Colon (tissue), 2 donors: ENCODE measurements at regions not wholly inside any gene's neighbourhood (a gene's known extent, or its start where the extent isn't known, plus 50 kb on each side); places are given as distances from the start of the nearest gene placed in this dataset.
"Not testable (repeated sequence)": the region's sequence is repeated elsewhere in the genome, so short reads cannot be mapped to it uniquely, and the experiment has no call there.

Experiments used
- FAIRE-seq: peaks from 2 replicates; lab custom pipeline; 2012; peaks lifted over from hg19 to GRCh38; lab: Jason Lieb, UNC
- donor health status: control.
- donor health status: control.

DNA sequence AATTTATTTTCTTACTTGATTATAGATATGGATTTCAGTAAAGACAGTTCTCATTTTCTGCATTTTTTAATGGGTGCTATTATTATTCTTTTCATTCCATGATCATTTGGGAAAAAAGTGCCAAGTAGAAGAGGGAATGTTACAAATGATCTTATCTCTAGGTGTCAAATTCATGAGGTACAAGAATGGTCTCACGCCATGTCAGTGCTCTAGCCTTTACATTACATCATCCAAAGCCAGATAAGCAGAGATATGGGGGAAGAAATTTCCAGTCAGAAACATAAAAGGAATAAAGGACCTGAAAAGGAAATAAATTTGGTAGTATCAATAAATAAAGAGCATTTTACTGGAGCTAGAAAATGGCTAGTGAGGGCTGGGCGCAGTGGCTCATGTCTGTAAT lies 1544.2 kb upstream of the CDH6 start:
- FAIRE-seq = no peak

GRCh38 chr5:29642601-29643000 lies 1550.9 kb upstream of the CDH6 start:
- FAIRE-seq = no peak

DNA sequence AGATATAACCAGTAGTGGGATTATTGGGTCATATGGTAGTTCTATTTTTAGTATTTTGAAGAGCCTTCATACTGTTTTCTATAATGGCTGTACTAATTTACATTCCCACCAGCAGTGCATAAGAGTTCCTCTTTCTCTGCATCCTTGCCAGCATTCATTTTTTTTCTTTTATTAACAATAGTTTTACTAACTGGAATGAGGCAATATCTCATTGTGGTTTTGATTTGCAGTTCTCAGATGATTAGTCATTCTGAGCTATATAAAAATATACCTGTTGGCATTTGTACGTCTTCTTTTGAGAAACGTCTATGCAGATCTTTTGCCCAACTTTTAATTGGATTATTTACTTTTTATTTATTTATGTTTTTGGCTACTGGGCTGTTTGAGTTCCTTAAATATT lies 1579.3 kb upstream of the CDH6 start:
- no peak for FAIRE-seq

- no peak for FAIRE-seq
Measured at GRCh38 chr5:29588236-29588635, 1605.2 kb upstream of the CDH6 start.

DNA sequence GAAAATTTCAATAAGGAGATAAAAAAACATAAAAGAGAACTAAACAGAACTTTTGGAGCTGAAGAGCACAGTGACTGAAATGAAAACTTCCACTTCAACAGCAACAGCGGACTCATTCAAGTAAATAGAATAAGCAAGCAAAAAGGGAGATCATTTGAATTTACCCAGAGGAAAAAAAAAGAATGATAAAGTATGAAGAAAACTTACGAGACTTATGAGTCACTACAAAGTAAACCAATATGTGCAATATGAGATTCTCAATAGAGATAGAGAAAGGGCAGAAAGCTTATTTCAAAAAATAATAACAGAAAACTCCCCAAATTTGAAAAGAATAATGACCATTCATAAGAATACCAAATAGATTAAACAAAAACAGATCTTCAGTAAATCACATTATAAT lies 1605.7 kb upstream of the CDH6 start:
- no peak for FAIRE-seq

DNA sequence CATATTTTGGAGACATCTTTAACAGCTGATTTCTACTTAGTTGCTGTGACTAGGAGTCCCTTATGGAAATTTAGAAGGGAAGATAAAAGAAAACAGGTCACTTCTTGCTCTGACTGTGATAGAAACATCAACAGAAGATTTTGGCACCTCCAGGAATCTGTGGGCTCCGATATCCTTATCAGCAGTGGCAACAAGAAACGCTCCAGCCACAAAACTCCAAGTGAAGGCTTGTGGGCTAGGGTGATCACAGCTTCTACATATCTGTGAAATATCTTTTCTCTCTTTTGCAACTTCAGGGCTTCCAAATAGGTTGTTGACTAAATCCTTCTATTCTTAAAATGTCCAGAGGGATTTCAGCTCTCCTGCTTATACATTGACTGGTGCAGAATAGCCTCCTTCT lies 1625.5 kb upstream of the CDH6 start:
- no peak for FAIRE-seq

DNA sequence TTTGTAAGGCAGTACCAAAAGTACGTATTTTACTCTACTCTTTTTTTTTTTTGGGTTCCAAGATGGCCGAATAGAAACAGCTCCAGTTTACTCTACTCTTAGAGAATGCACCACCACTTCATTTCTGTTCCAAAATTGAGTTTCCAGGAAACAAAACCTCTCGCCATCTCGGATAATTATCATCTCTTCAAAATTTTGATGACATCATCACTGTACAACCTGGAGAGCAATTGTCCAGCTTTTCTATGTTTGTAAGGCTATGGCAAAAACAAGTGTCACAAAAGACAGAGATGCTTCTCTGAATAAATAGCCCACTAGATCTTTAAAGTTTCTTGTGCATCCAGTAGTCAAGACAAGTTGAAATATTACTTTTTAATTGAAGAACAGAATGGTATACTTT lies 1631.9 kb upstream of the CDH6 start:
- FAIRE-seq = no peak

GRCh38 chr5:29550523-29550922 lies 1643.0 kb upstream of the CDH6 start:
- no peak for FAIRE-seq

DNA sequence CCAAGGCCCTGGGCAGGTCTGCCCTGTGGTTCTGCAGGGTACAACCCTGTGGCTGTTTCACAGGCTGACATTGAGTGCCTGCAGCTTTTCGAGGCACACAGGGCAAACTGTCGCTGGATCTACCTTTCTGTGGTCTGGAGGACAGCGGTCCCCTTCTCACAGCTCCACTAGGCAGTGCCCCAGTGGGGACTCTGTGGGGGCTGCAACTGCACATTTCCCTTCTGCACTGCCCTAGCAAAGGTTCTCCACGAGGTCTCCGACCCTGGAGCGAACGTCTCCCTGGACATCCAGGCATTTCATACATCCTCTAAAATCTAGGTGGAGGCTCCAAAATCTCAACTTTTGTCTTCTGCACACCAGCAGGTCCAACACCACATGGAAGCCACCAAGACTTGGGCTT lies 1645.2 kb upstream of the CDH6 start:
- no peak for FAIRE-seq

GRCh38 chr5:29547236-29547865 lies 1646.1 kb upstream of the CDH6 start:
- no peak for FAIRE-seq

DNA sequence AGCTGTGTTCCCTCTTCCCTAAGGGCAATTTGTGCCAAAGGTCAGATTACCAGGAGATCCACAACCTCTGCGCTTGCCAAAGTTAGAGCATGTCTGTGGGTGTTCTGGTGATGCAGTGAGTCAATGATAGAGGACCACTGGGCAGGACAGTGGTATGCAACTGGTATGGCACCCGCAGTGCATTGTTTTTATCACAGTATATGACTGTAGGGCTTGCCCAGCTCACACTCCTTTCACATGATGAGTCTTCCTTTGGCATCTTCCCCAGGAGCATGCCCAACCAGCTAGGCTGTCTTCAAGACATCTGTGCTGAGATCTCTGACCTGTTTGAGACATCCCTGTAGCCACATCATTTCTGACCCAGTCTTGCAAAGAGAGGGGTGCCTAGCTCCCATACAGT lies 1650.0 kb upstream of the CDH6 start:
- FAIRE-seq = no peak

GRCh38 chr5:29524227-29524626 lies 1669.3 kb upstream of the CDH6 start:
- FAIRE-seq = no peak

DNA sequence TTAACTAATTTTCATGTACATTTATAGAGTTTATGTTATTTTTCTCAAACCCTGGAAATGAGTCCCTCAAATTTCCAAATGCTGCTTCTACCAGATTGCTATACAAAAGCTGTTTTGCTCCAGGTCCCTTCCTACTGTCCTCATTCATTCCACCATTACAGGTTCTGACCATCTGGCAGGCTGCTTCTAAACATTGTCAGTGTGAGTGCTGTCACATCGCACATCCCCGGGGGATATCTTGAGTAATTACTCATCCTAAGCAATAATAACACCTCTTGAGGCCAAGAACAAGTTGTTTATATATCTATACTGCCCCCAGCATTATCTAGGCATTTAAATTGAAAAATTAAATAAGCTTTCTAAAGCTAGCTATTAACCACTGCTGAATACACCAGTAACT lies 1675.3 kb upstream of the CDH6 start:
- FAIRE-seq = no peak

- FAIRE-seq = no peak
Measured at GRCh38 chr5:29516224-29516623, 1677.3 kb upstream of the CDH6 start.

- FAIRE-seq = no peak
Measured at GRCh38 chr5:29508131-29508530, 1685.4 kb upstream of the CDH6 start.

DNA sequence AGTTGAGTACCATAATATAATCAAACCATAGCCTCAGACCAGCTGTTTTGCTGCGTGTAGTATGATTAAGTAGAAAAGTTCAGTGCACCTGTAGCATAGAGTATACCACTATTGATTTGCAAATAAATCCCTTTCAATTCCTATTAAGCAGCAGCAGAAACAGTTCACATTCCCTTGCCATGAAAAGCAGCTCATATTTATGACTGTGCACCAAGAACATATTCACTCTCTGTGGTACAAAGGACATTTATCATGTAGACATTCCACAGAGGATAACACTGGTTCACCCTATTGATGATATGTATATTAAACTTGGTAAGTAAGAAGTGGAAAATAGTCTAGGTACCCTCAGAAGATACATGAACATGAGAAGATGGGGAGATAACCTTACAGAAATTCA lies 1689.1 kb upstream of the CDH6 start:
- no peak for FAIRE-seq

DNA sequence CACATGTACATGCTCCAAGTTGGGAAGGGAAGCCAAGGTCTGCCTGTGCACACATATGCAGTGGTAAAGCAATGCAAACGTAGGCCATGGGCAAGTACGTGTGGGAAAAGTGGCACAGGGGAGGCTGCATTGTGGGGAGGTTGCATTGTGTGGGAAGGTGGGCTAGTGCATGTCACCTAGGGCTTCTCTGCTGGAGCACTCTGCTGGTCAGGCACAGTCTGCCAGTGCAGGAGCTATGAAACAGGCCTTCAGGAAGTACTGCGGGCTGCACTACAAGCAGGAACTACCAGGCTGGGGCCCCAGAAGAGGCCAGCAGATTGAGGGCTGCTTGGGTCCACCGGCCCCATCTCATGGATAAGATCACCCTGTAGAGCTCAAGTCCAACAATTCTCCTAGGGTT lies 1694.6 kb upstream of the CDH6 start:
- no peak for FAIRE-seq

GRCh38 chr5:29498412-29498811 lies 1695.1 kb upstream of the CDH6 start:
- FAIRE-seq = no peak

- FAIRE-seq = no peak
Measured at GRCh38 chr5:29485333-29485732, 1708.2 kb upstream of the CDH6 start.

DNA sequence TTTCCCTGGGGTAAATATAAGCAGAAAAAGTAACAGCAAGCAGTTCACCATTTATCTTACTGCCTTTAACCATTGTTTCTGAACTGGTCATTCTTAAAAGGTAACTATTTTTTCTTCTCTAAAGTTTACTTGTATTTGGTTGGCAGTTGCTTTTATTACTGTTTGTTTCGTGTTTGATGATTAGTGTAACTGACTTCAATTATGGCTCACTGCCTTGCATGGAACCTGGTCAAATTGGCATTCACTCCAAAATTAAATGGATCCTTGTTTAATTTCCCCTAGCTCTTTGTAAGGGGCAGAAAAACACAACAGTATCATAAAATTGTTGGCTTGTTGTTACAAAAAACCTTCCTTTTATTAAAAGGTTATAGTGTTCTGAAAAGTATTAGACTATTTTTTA lies 1723.9 kb upstream of the CDH6 start:
- no peak for FAIRE-seq

GRCh38 chr5:29462241-29462640 lies 1731.2 kb upstream of the CDH6 start:
- FAIRE-seq = no peak

DNA sequence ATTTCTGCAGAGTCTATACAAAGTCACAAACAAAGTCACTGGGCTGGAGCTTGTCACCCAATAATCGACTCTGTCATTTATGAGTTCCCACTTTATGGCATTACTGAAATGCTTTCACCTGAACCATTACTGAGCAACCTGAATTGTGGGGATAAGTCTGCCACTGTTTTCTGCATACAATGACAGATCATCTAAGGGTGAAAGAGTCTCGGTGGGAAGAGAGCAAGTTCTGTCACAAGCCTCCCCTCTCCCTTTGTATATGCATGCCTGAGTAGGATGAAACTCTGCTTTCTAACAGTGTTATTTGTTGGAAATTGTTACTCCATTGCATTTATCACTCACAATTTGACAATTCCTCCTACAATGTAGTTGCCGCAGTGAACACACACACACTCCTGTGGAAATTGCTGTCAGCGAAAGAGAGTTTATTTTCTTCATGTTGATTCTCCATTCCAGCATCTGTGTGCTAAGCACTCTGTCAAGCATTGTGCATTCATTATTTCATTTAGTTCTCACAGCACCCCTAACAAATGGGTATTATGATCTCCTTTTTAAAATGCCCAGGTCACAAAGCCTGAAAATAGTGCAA lies 1732.4 kb upstream of the CDH6 start:
- FAIRE-seq = no peak

DNA sequence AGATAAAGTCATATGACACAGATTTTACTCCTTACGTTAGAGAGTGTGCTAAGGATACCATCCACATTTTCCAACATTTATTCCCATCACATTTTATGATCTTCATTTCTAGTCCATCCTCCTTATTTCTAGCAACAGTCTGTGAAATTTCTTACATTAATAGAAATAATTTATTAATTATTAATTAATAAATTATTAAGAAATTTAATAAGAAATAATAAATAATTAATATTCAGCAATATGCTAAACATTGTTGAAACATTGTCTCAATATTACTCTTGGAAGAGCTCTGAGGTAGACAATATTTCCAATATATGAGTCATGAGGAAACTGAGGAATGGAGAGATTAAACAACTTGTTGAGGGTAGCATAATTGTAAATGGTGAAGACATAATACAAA lies 1742.5 kb upstream of the CDH6 start:
- not testable (repeated sequence) for FAIRE-seq

- FAIRE-seq = no peak
Measured at GRCh38 chr5:29414681-29415080, 1778.8 kb upstream of the CDH6 start.

DNA sequence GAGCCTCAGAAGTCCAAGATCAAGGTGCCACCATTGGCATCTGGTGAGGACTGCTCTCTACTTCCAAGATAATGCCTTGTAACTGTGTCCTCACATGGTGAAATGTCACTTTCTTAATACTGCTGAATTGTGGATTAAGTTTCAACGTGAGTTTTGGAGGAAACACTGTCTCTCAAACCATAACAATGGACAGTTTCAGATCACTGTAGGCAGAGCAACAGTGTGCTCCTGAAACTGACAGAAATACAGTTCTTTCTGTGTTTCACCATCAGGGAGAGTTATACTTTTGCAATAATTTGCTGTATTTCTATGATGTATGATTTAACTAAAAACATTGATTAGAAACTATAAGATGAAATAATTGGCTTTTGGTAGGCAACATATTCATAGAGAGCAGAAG lies 1780.5 kb upstream of the CDH6 start:
- no peak for FAIRE-seq
